ENCODE measurements at regions not wholly inside any gene's neighbourhood (a gene's known extent, or its start where the extent isn't known, plus 50 kb on each side); places are given as distances from the start of the nearest gene placed in this dataset.

DNA sequence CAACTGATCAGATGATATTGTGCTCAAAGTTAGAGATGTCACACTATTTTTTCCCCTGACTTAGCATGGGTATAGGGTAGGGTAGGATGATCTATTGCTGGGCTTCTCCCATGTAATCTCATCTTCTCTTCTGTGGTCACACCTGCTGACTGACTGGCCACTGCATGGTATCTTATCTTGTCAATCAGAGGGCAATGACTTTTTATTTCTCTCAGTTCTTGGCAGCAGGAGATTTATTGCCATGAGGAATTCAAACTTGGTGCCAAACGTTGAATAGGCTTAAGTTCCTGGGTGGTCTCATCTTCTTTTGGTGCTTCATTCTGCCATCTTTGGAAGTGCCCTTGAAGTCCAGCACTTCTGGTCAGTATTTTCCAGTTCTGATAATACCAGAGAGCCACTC lies 226.4 kb upstream of the POGK start:
- POLR2A ChIA-PET: no interaction called here
- no TSS peak for BruUV-seq (replicated peaks)
- Histone ChIP-seq H3K36me3 (ENCODE audit: control insufficient read depth in 1 of 2, insufficient read depth in 2 of 2, low read length in 2 of 2) (no peaks in the 10 kb centered on the region), H3K9ac (ENCODE audit: low read length) (no peak overlapping the region), H4K20me1 (ENCODE audit: insufficient read depth) (no peaks in the 10 kb centered on the region), H3K27ac (ENCODE audit: low read depth, low read length) (no peak overlapping the region), H3K4me3 (replicated peaks in 1 of 2; ENCODE audit: low read depth in 1 of 2, low read length in 2 of 2) (no peak overlapping the region), H3K79me2 (ENCODE audit: insufficient read depth, low read length) (no peaks in the 10 kb centered on the region), H3K9me3 (ENCODE audit: control insufficient read depth in 1 of 2, insufficient read depth in 1 of 2, low read depth in 1 of 2, low read length in 2 of 2) (no peaks in the 10 kb centered on the region), H2AFZ (ENCODE audit: low read depth, low read length, poor library complexity, severe bottlenecking) (no peak overlapping the region), H3K27me3 (ENCODE audit: insufficient read depth, low read length) (no peaks in the 10 kb centered on the region), H3K9me2 (ENCODE audit: insufficient read depth) (no peaks in the 10 kb centered on the region), H3K4me1 (ENCODE audit: control insufficient read depth in 1 of 2, insufficient read depth in 2 of 2, low read length in 2 of 2) (no peaks in the 10 kb centered on the region), H3K4me2 (ENCODE audit: low read length) (no peak overlapping the region)
- DNase-seq (ENCODE audit: low read depth, low spot score) (no peak), ATAC-seq (no peak)
- RAD21 ChIA-PET (ENCODE audit: low non-redundant PET in 1 of 2, low total read pairs in 2 of 2, uncharacterized antibody in 2 of 2, unreplicated experiment in 2 of 2): no interaction called here
- intact Hi-C loops (cut with micrococcal nuclease): no loop called here
- TF ChIP-seq EZH2phosphoT487 (IDR thresholded peaks at IDR 0.05; ENCODE audit: borderline replicate concordance): no peak
- TF ChIP-seq CBX3 (IDR thresholded peaks at IDR 0.05; ENCODE audit: low read depth): no peak
- TF ChIP-seq, protein P1, sequence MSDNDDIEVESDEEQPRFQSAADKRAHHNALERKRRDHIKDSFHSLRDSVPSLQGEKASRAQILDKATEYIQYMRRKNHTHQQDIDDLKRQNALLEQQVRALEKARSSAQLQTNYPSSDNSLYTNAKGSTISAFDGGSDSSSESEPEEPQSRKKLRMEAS (IDR thresholded peaks at IDR 0.05): no peak
- CTCF ChIA-PET: no interaction called here

DNA sequence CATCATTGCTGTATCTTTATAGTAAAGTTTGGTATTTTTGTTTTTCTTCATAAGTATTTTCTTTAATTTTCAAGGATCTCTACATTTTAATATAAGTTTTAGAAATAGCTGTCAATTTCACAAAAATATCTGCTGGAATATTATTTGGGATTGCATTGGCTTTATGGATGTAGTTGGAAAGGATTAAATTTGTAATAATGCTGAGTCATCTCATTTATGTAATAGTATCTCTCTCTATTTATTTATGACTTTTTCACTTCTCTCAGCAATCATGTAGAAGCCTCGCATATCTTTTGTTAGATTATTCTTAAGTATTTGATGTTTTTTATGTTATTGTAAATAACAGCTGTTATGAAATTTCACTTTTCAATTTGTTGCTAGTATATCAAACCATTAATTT lies 223.1 kb upstream of the POGK start:
- H3K9ac ChIP-seq (ENCODE audit: low read length): no peak overlapping the region
- intact Hi-C loops (cut with micrococcal nuclease): no loop called here
- no peak overlapping the region for H2AFZ ChIP-seq (ENCODE audit: low read depth, low read length, poor library complexity, severe bottlenecking)
- ChIA-PET CTCF (no interaction called here), POLR2A (no interaction called here), RAD21 (ENCODE audit: low non-redundant PET in 1 of 2, low total read pairs in 2 of 2, uncharacterized antibody in 2 of 2, unreplicated experiment in 2 of 2) (no interaction called here)
- no peaks in the 10 kb centered on the region for H3K9me3 ChIP-seq (ENCODE audit: control insufficient read depth in 1 of 2, insufficient read depth in 1 of 2, low read depth in 1 of 2, low read length in 2 of 2)
- no peaks in the 10 kb centered on the region for H3K9me2 ChIP-seq (ENCODE audit: insufficient read depth)
- no peak overlapping the region for H3K4me3 ChIP-seq (replicated peaks in 1 of 2; ENCODE audit: low read depth in 1 of 2, low read length in 2 of 2)
- TF ChIP-seq EGR1 (IDR thresholded peaks at IDR 0.05; ENCODE audit: low read depth) (no peak), ELF1 (IDR thresholded peaks at IDR 0.05; ENCODE audit: borderline replicate concordance, low read depth) (no peak), TCF7L2 (IDR thresholded peaks at IDR 0.05; ENCODE audit: borderline replicate concordance, extremely low read depth, insufficient read depth, insufficient read length) (no peak), CBX3 (IDR thresholded peaks at IDR 0.05; ENCODE audit: low read depth) (no peak), SRF (IDR thresholded peaks at IDR 0.05; ENCODE audit: low read depth) (no peak), SIN3A (IDR thresholded peaks at IDR 0.05; ENCODE audit: low read depth) (no peak), RAD21 (IDR thresholded peaks at IDR 0.05; ENCODE audit: low read depth) (no peak), EZH2 (IDR thresholded peaks at IDR 0.05) (no peak)
- TF ChIP-seq, protein P2, sequence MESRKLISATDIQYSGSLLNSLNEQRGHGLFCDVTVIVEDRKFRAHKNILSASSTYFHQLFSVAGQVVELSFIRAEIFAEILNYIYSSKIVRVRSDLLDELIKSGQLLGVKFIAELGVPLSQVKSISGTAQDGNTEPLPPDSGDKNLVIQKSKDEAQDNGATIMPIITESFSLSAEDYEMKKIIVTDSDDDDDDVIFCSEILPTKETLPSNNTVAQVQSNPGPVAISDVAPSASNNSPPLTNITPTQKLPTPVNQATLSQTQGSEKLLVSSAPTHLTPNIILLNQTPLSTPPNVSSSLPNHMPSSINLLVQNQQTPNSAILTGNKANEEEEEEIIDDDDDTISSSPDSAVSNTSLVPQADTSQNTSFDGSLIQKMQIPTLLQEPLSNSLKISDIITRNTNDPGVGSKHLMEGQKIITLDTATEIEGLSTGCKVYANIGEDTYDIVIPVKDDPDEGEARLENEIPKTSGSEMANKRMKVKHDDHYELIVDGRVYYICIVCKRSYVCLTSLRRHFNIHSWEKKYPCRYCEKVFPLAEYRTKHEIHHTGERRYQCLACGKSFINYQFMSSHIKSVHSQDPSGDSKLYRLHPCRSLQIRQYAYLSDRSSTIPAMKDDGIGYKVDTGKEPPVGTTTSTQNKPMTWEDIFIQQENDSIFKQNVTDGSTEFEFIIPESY (IDR thresholded peaks at IDR 0.05; ENCODE audit: extremely low read depth, insufficient replicate concordance, low read length): no peak
- H3K27ac ChIP-seq (ENCODE audit: low read depth, low read length): no peak overlapping the region
- no peaks in the 10 kb centered on the region for H3K36me3 ChIP-seq (ENCODE audit: control insufficient read depth in 1 of 2, insufficient read depth in 2 of 2, low read length in 2 of 2)
- H3K4me2 ChIP-seq (ENCODE audit: low read length): no peak overlapping the region
- H3K79me2 ChIP-seq (ENCODE audit: insufficient read depth, low read length): no peaks in the 10 kb centered on the region
- ATAC-seq: no peak
- H4K20me1 ChIP-seq (ENCODE audit: insufficient read depth): no peaks in the 10 kb centered on the region
- peaks cover 11% of the 10 kb centered on the region for H3K27me3 ChIP-seq (ENCODE audit: insufficient read depth, low read length)
- no TSS peak for BruUV-seq (replicated peaks)
- no peak for DNase-seq (ENCODE audit: low read depth, low spot score)
- H3K4me1 ChIP-seq (ENCODE audit: control insufficient read depth in 1 of 2, insufficient read depth in 2 of 2, low read length in 2 of 2): no peaks in the 10 kb centered on the region
